Mucosa of rectum (tissue), 2 donors: ENCODE measurements at regions not wholly inside any gene's neighbourhood (a gene's known extent, or its start where the extent isn't known, plus 50 kb on each side); places are given as distances from the start of the nearest gene placed in this dataset.

Source experiments
- H3K27ac ChIP-seq, 2 donors: one replicate each; pipeline ENCODE4 v1.7.0; 2013; ENCODE audit warnings: inconsistent platforms in 2 of 2, low read depth in 2 of 2, low read length in 2 of 2
- H3K27me3 ChIP-seq, 2 donors: one replicate each; pipeline ENCODE4 v1.7.0; 2013; ENCODE audit warnings: low read length in 2 of 2; ENCODE audit not compliant: control insufficient read depth in 2 of 2, insufficient read depth in 2 of 2
- H3K36me3 ChIP-seq, 2 donors: one replicate each; pipeline ENCODE4 v1.7.0; 2013; ENCODE audit warnings: low read length in 2 of 2; ENCODE audit not compliant: control insufficient read depth in 2 of 2, insufficient read depth in 2 of 2
- H3K4me1 ChIP-seq, 2 donors: one replicate each; pipeline ENCODE4 v1.7.0; 2013; ENCODE audit warnings: low read length in 2 of 2, mild to moderate bottlenecking in 1 of 2; ENCODE audit not compliant: control insufficient read depth in 2 of 2, insufficient read depth in 2 of 2
- H3K4me3 ChIP-seq, 2 donors: one replicate each; pipeline ENCODE4 v1.7.0; 2013; ENCODE audit warnings: low read length in 2 of 2
- H3K9ac ChIP-seq, 2 donors: one replicate each; pipeline ENCODE4 v1.7.0; 2013; ENCODE audit warnings: low read length in 2 of 2, low read depth in 1 of 2, mild to moderate bottlenecking in 1 of 2
- H3K9me3 ChIP-seq, 2 donors: one replicate each; pipeline ENCODE4 v1.7.0; 2013; ENCODE audit warnings: low read length in 2 of 2; ENCODE audit not compliant: control insufficient read depth in 2 of 2
- donor health status: healthy.
- donor health status: Normal muscosa, but diverticular disease.

- Histone ChIP-seq H3K36me3 (no peaks in the 10 kb centered on the region), H3K9ac (no peak overlapping the region), H3K4me1 (no peaks in the 10 kb centered on the region), H3K27ac (no peak overlapping the region), H3K9me3 (no peaks in the 10 kb centered on the region), H3K4me3 (no peak overlapping the region), H3K27me3 (no peaks in the 10 kb centered on the region)
These were observed 456.5 kb upstream of the MIS18BP1 start for GRCh38 chr14:45709541-45709940.

GRCh38 chr14:45705940-45706534 lies 453.0 kb upstream of the MIS18BP1 start:
- no peaks in the 10 kb centered on the region for H3K9me3 ChIP-seq
- H3K27ac ChIP-seq, result no peak overlapping the region
- no peaks in the 10 kb centered on the region for H3K36me3 ChIP-seq
- no peaks in the 10 kb centered on the region for H3K4me1 ChIP-seq
- no peaks in the 10 kb centered on the region for H3K27me3 ChIP-seq
- H3K9ac ChIP-seq, result no peak overlapping the region
- H3K4me3 ChIP-seq, result no peak overlapping the region

DNA sequence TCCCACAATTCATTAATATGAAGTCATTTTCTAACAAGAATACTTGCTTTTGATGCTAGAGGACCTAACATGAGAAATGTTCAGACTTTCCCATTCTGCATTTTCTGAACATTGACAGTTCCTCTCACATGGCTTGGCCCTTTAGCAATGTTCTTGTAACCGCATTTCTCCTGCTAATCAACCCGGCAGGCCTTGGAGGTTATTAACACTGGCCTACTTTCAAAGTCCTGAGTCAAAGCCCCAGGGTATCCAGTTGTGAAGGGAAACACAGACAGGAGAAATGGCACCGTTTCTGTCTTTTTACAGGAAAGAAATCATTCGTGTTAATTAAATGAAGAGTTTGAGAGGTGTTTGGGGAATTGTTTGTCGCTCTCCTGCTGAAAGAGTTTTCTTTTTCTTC lies 446.5 kb upstream of the MIS18BP1 start:
- Histone ChIP-seq H3K9ac (no peak overlapping the region), H3K9me3 (no peaks in the 10 kb centered on the region), H3K4me1 (peaks cover 0 to 5% of the 10 kb centered on the region in 2 donors), H3K27ac (no peak overlapping the region), H3K27me3 (no peaks in the 10 kb centered on the region), H3K4me3 (no peak overlapping the region), H3K36me3 (no peaks in the 10 kb centered on the region)

- Histone ChIP-seq H3K27me3 (no peaks in the 10 kb centered on the region), H3K9ac (no peak overlapping the region), H3K36me3 (no peaks in the 10 kb centered on the region), H3K27ac (no peak overlapping the region), H3K9me3 (no peaks in the 10 kb centered on the region), H3K4me1 (peaks cover 0 to 5% of the 10 kb centered on the region in 2 donors), H3K4me3 (no peak overlapping the region)
These were observed 445.6 kb upstream of the MIS18BP1 start for GRCh38 chr14:45698462-45699134.

DNA sequence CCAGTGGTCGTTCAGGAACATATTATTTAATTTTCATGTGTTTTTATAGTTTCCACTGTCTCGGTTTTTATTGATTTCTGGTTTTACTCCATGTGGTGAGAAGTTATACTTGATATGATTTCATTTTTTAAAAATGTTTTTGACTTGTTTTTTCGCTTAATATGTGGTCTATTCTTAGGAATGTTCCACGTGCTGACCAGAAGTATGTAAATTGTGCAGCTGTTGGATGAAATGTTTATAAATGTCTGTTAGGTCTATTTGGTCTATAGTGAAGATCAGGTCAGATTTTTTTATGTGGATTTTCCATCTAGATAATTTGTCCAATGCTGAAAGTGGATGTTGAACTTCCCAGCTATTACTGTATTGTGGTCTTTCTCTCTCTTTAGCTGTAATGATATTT lies 433.8 kb upstream of the MIS18BP1 start:
- Histone ChIP-seq H3K27ac (no peak overlapping the region), H3K27me3 (no peaks in the 10 kb centered on the region), H3K4me1 (no peaks in the 10 kb centered on the region), H3K4me3 (no peak overlapping the region), H3K9me3 (no peaks in the 10 kb centered on the region), H3K36me3 (no peaks in the 10 kb centered on the region), H3K9ac (no peak overlapping the region)

GRCh38 chr14:45680531-45680930 lies 427.5 kb upstream of the MIS18BP1 start:
- Histone ChIP-seq H3K4me1 (no peaks in the 10 kb centered on the region), H3K9ac (no peak overlapping the region), H3K27ac (no peak overlapping the region), H3K4me3 (no peak overlapping the region), H3K9me3 (no peaks in the 10 kb centered on the region), H3K27me3 (no peaks in the 10 kb centered on the region), H3K36me3 (no peaks in the 10 kb centered on the region)

DNA sequence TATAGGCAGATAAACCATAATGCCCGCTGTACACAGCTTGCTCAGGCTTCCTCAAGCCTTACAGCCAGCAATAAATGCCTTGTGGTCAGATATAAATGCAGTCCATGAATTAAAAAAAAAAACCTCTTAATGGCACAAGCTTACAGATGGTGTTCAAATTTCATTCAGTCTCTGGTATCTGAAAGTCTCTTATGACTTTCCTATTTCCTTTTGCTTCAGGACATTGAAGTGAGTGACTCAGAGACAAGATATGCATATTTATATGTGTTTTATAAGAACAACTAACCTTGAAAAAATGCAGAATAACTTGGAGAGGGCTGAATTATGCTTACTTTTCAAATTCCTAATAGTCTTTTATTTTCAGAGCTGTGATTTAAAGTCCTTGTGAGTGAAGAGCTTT lies 426.9 kb upstream of the MIS18BP1 start:
- no peak overlapping the region for H3K4me3 ChIP-seq
- no peaks in the 10 kb centered on the region for H3K27me3 ChIP-seq
- no peaks in the 10 kb centered on the region for H3K36me3 ChIP-seq
- H3K27ac ChIP-seq, result no peak overlapping the region
- no peak overlapping the region for H3K9ac ChIP-seq
- H3K9me3 ChIP-seq, result no peaks in the 10 kb centered on the region
- no peaks in the 10 kb centered on the region for H3K4me1 ChIP-seq

- no peak overlapping the region for H3K4me3 ChIP-seq
- no peaks in the 10 kb centered on the region for H3K4me1 ChIP-seq
- no peaks in the 10 kb centered on the region for H3K27me3 ChIP-seq
- H3K36me3 ChIP-seq, result no peaks in the 10 kb centered on the region
- no peaks in the 10 kb centered on the region for H3K9me3 ChIP-seq
- H3K27ac ChIP-seq, result no peak overlapping the region
- H3K9ac ChIP-seq, result no peak overlapping the region
These were observed 425.2 kb upstream of the MIS18BP1 start for GRCh38 chr14:45678163-45678562.

DNA sequence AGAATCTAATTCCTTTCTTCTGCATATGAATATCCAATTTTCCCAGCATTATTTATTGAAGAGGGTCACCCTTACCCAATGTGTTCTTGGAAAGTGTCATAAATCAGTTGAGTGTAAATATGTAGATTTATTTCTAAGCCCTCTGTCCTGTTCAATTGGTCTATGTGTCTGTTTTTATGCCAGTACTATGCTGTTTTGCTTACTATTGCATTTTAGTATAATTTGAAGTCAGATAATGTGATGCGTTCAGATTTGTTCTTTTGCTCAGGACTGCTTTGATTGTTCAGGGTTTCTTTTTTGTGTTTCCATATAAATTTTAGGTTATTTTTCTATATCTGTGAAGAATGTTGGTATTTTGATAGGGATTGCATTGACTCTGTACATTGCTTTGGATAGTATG lies 420.4 kb upstream of the MIS18BP1 start:
- Histone ChIP-seq H3K9ac (no peak overlapping the region), H3K4me1 (no peaks in the 10 kb centered on the region), H3K27ac (no peak overlapping the region), H3K27me3 (no peaks in the 10 kb centered on the region), H3K4me3 (no peak overlapping the region), H3K36me3 (no peaks in the 10 kb centered on the region), H3K9me3 (no peaks in the 10 kb centered on the region)

GRCh38 chr14:45664668-45665356 lies 411.8 kb upstream of the MIS18BP1 start:
- H3K4me1 ChIP-seq, result no peaks in the 10 kb centered on the region
- H3K27me3 ChIP-seq, result no peaks in the 10 kb centered on the region
- no peaks in the 10 kb centered on the region for H3K36me3 ChIP-seq
- H3K9ac ChIP-seq, result no peak overlapping the region
- no peaks in the 10 kb centered on the region for H3K9me3 ChIP-seq
- no peak overlapping the region for H3K4me3 ChIP-seq
- H3K27ac ChIP-seq, result no peak overlapping the region
